Posterior vena cava (tissue), 2 donors: ENCODE measurements at regions not wholly inside any gene's neighbourhood (a gene's known extent, or its start where the extent isn't known, plus 50 kb on each side); places are given as distances from the start of the nearest gene placed in this dataset.
"Not testable (repeated sequence)": the region's sequence is repeated elsewhere in the genome, so short reads cannot be mapped to it uniquely, and the experiment has no call there.

Experiments
- DNase-seq: peaks from one replicate; pipeline ENCODE4 v3.0.0-alpha.2; 2020; ENCODE audit warnings: low spot score
- intact Hi-C, 2 donors: fragments of 100-400 bp; cut with DNase I; formaldehyde crosslinking; loops; one replicate each; pipeline versions ENCODE4 v1.14.1 to v1.14.2; 2022 to 2023
- donor health status: DM: yes; HTN: yes; CAD: no.
- donor health status: DM: yes; HTN: yes; CAD: no.

GRCh38 chr4:18213576-18214198 is 192.1 kb upstream of the LCORL start:
- intact Hi-C loops, result no loop called here
- DNase-seq, result no peak

GRCh38 chr4:18209448-18209847 is 187.9 kb upstream of the LCORL start:
- DNase-seq, result no peak
- intact Hi-C loops, result no loop called here

- no peak for DNase-seq
- intact Hi-C loops, result no loop called here
These were observed 182.4 kb upstream of the LCORL start for GRCh38 chr4:18203966-18204365.

GRCh38 chr4:18202486-18202885 is 180.9 kb upstream of the LCORL start:
- DNase-seq, result no peak
- intact Hi-C loops, result no loop called here

- intact Hi-C loops, result no loop called here
- no peak for DNase-seq
These were observed 180.3 kb upstream of the LCORL start for GRCh38 chr4:18201885-18202284.

GRCh38 chr4:18198653-18199052 is 177.1 kb upstream of the LCORL start:
- intact Hi-C loops, result no loop called here
- no peak for DNase-seq

GRCh38 chr4:18197467-18197866 is 175.9 kb upstream of the LCORL start:
- intact Hi-C loops, result no loop called here
- DNase-seq, result no peak

GRCh38 chr4:18194278-18194677 is 172.7 kb upstream of the LCORL start:
- intact Hi-C loops, result no loop called here
- DNase-seq, result no peak

GRCh38 chr4:18192901-18193300 is 171.3 kb upstream of the LCORL start:
- no peak for DNase-seq

GRCh38 chr4:18185491-18185890 is 163.9 kb upstream of the LCORL start:
- intact Hi-C loops, result no loop called here
- no peak for DNase-seq

More at GRCh38 chr4:18192901-18193300, 171.3 kb upstream of the LCORL start:
- intact Hi-C loops, result no loop called here

- no peak for DNase-seq
- intact Hi-C loops, result no loop called here
These were observed 159.3 kb upstream of the LCORL start for GRCh38 chr4:18180892-18181291.

- intact Hi-C loops, result no loop called here
- no peak for DNase-seq
These were observed 158.6 kb upstream of the LCORL start for GRCh38 chr4:18180122-18180521.

GRCh38 chr4:18171896-18172295 is 150.3 kb upstream of the LCORL start:
- intact Hi-C loops, result no loop called here
- DNase-seq, result no peak

GRCh38 chr4:18167831-18168230 is 146.3 kb upstream of the LCORL start:
- DNase-seq, result no peak
- intact Hi-C loops, result no loop called here

- no peak for DNase-seq
- intact Hi-C loops, result no loop called here
These were observed 145.4 kb upstream of the LCORL start for GRCh38 chr4:18166925-18167324.

GRCh38 chr4:18162453-18162852 is 140.9 kb upstream of the LCORL start:
- intact Hi-C loops, result no loop called here
- DNase-seq, result no peak

- DNase-seq, intact Hi-C loops: not testable (repeated sequence)
These were observed 137.8 kb upstream of the LCORL start for GRCh38 chr4:18159117-18159912.

GRCh38 chr4:18155067-18156041 is 133.8 kb upstream of the LCORL start:
- intact Hi-C loops, result no loop called here

GRCh38 chr4:18138076-18138665 is 116.6 kb upstream of the LCORL start:
- no peak for DNase-seq
- intact Hi-C loops, result no loop called here

More at GRCh38 chr4:18155067-18156041, 133.8 kb upstream of the LCORL start:
- DNase-seq, result no peak

GRCh38 chr4:18134111-18134510 is 112.6 kb upstream of the LCORL start:
- DNase-seq, result no peak
- intact Hi-C loops, result no loop called here
